ENCODE measurements at regions not wholly inside any gene's neighbourhood (a gene's known extent, or its start where the extent isn't known, plus 50 kb on each side); places are given as distances from the start of the nearest gene placed in this dataset.
"Not testable (repeated sequence)": the region's sequence is repeated elsewhere in the genome, so short reads cannot be mapped to it uniquely, and the experiment has no call there.

DNA sequence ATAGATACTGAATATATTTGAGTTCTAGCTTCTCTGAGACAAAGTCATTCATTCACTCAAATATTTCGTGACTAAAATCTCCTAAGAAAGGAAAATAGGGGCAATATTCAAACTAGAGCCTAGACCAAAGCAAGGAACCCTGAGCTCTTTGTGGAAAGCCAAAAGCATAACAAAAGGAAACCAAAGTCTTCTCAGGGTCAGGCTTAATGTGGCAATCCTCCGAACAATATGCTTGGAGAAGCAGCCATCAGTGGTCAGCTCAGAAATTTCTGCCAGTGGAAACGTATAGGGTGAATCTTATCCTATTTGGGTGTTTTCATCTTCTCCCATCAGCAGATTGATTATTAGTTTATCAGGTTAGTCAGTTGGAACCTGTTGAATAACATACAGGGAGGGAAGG lies 151.3 kb upstream of the SLC13A1 start:
- DNase-seq (no peak), ATAC-seq (ENCODE audit: low read depth in 2 of 2) (no peak)
- no peaks in the 10 kb centered on the region for H3K36me3 Mint-ChIP-seq
- H3K4me3 Mint-ChIP-seq, result no peak overlapping the region
- H3K27ac Mint-ChIP-seq, result no peak overlapping the region
- H3K9me3 Mint-ChIP-seq, result peaks cover 0 to 3% (median 0%) of the 10 kb centered on the region in 7 donors
- H3K27me3 Mint-ChIP-seq, result no peaks in the 10 kb centered on the region
- no peaks in the 10 kb centered on the region for H3K4me1 Mint-ChIP-seq

- Mint-ChIP-seq H3K27me3 (no peaks in the 10 kb centered on the region), H3K36me3 (no peaks in the 10 kb centered on the region), H3K9me3 (peaks cover 0 to 3% (median 1%) of the 10 kb centered on the region in 7 donors), H3K4me3 (no peak overlapping the region), H3K4me1 (no peaks in the 10 kb centered on the region), H3K27ac (no peak overlapping the region)
- ATAC-seq (ENCODE audit: low read depth in 2 of 2), result no peak
- DNase-seq, result no peak
Observed at GRCh38 chr7:123348690-123349089, 148.9 kb upstream of the SLC13A1 start.

- ATAC-seq (ENCODE audit: low read depth in 2 of 2), result no peak
Observed at GRCh38 chr7:123346766-123347165, 147.0 kb upstream of the SLC13A1 start.

GRCh38 chr7:123343611-123344010 lies 143.8 kb upstream of the SLC13A1 start:
- H3K27ac Mint-ChIP-seq, result no peak overlapping the region
- ATAC-seq (ENCODE audit: low read depth in 2 of 2), result no peak

More at GRCh38 chr7:123346766-123347165, 147.0 kb upstream of the SLC13A1 start:
- Mint-ChIP-seq H3K4me1 (no peaks in the 10 kb centered on the region), H3K9me3 (peaks cover 0 to 3% (median 0%) of the 10 kb centered on the region in 7 donors), H3K27ac (no peak overlapping the region), H3K36me3 (no peaks in the 10 kb centered on the region), H3K4me3 (no peak overlapping the region), H3K27me3 (no peaks in the 10 kb centered on the region)
- DNase-seq, result no peak

GRCh38 chr7:123341102-123341501 lies 141.3 kb upstream of the SLC13A1 start:
- Mint-ChIP-seq H3K4me1 (no peaks in the 10 kb centered on the region), H3K27ac (no peak overlapping the region), H3K27me3 (no peaks in the 10 kb centered on the region), H3K4me3 (no peak overlapping the region), H3K36me3 (no peaks in the 10 kb centered on the region), H3K9me3 (peaks cover 0 to 4% (median 1%) of the 10 kb centered on the region in 7 donors)
- no peak for ATAC-seq (ENCODE audit: low read depth in 2 of 2)
- no peak for DNase-seq

More at GRCh38 chr7:123343611-123344010, 143.8 kb upstream of the SLC13A1 start:
- H3K36me3 Mint-ChIP-seq, result no peaks in the 10 kb centered on the region
- no peaks in the 10 kb centered on the region for H3K27me3 Mint-ChIP-seq
- peaks cover 0 to 3% (median 0%) of the 10 kb centered on the region in 7 donors for H3K9me3 Mint-ChIP-seq
- H3K4me1 Mint-ChIP-seq, result no peaks in the 10 kb centered on the region
- no peak for DNase-seq
- H3K4me3 Mint-ChIP-seq, result no peak overlapping the region

GRCh38 chr7:123338688-123339087 lies 138.9 kb upstream of the SLC13A1 start:
- DNase-seq (no peak), ATAC-seq (ENCODE audit: low read depth in 2 of 2) (no peak)
- Mint-ChIP-seq H3K27ac (no peak overlapping the region), H3K27me3 (no peaks in the 10 kb centered on the region), H3K36me3 (no peaks in the 10 kb centered on the region), H3K4me3 (no peak overlapping the region), H3K4me1 (no peaks in the 10 kb centered on the region), H3K9me3 (peaks cover 0 to 5% (median 0%) of the 10 kb centered on the region in 7 donors)

DNA sequence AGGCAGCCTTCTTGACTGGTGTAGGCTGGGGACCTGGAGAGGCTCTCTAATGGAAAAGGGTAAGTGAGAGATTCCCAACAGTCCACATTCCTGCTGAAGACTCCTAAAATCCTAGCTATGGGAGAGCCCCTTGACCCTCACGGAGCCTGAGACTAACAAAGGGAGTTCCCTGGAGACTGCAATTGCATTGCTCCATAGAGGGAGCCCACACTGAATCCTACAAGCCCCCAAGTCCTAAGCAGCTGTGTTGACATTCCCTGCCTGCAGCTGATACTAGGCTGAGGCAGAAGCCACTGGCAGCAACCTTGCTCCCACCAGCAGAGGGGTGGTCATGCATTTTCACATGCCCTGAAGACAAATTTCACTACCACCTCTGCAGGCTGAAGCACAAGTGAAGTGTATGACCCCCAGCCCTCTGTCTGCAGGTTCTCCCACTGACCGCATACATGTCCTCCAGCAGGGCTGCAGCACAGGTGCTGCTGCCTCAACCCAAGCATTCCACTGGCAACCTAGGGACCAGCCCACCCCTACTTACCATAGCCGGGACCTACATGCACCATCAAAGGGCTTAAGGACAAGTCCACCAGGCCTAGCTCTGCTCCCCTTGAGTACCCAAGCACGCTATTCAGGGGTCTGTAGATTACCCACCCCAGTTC lies 130.3 kb upstream of the SLC13A1 start:
- Mint-ChIP-seq H3K9me3 (peaks cover 5 to 13% (median 7%) of the 10 kb centered on the region in 7 donors), H3K4me1 (no peaks in the 10 kb centered on the region), H3K27ac (no peak overlapping the region), H3K36me3 (no peaks in the 10 kb centered on the region), H3K4me3 (no peak overlapping the region), H3K27me3 (no peaks in the 10 kb centered on the region)
- DNase-seq, result no peak
- no peak for ATAC-seq (ENCODE audit: low read depth in 2 of 2)

GRCh38 chr7:123327661-123328060 lies 127.9 kb upstream of the SLC13A1 start:
- no peaks in the 10 kb centered on the region for H3K27me3 Mint-ChIP-seq
- no peak overlapping the region for H3K4me3 Mint-ChIP-seq
- ATAC-seq (ENCODE audit: low read depth in 2 of 2) (no peak), DNase-seq (no peak)
- H3K36me3 Mint-ChIP-seq, result peaks cover 0 to 4% of the 10 kb centered on the region in 2 donors
- no peaks in the 10 kb centered on the region for H3K4me1 Mint-ChIP-seq
- no peak overlapping the region for H3K27ac Mint-ChIP-seq
- peaks cover 9 to 28% (median 16%) of the 10 kb centered on the region in 7 donors for H3K9me3 Mint-ChIP-seq

DNA sequence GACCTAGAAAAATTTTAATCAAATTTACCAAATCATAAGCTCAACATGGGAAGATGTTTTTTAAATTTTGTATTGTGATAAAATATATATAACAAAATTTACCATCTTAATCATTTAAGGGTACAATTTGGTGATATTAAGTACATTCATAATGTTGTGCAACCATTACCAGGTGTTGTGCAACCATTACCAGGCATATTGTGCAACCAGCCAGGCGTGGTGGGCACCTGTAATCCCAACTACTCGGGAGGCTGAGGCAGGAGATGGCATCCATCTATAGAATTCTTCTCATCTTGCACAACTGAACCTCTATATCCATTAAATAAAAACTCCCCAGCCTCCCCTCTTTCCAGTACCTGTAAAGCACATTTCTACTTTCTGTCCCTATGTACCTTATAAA lies 124.5 kb upstream of the SLC13A1 start:
- H3K9me3 Mint-ChIP-seq, result peaks cover 10 to 30% (median 21%) of the 10 kb centered on the region in 7 donors
- no peak for ATAC-seq (ENCODE audit: low read depth in 2 of 2)

GRCh38 chr7:123323689-123324088 lies 123.9 kb upstream of the SLC13A1 start:
- Mint-ChIP-seq H3K27ac (no peak overlapping the region), H3K4me3 (no peak overlapping the region), H3K9me3 (peaks cover 10 to 30% (median 21%) of the 10 kb centered on the region in 7 donors), H3K27me3 (no peaks in the 10 kb centered on the region), H3K4me1 (no peaks in the 10 kb centered on the region), H3K36me3 (peaks cover 0 to 8% of the 10 kb centered on the region in 2 donors)
- ATAC-seq (ENCODE audit: low read depth in 2 of 2) (no peak), DNase-seq (no peak)

More for the DNA sequence above, 124.5 kb upstream of the SLC13A1 start:
- Mint-ChIP-seq H3K4me3 (no peak overlapping the region), H3K36me3 (peaks cover 0 to 8% of the 10 kb centered on the region in 2 donors), H3K27me3 (no peaks in the 10 kb centered on the region), H3K4me1 (no peaks in the 10 kb centered on the region), H3K27ac (no peak overlapping the region)
- no peak for DNase-seq

DNA sequence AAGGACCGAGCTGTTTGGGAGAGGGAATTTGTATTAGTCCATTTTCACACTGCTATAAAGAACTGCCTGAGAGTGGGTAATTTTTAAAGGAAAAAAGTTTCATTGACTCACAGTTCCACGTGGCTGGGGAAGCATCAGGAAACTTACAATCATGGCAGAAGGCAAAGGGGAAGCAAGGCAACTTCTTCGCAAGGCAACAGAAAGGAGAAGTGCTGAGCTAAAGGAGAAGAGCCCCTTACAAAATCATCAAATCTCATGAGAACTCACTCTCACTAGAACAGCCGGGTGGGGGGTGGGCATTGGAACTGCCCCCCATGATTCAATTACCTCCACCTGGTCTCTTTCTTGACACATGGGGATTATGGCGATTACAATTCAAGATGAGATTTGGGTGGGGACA lies 121.8 kb upstream of the SLC13A1 start:
- H3K27ac Mint-ChIP-seq, result peak overlapping the region in 1 of 6 donors; percentile 27
- not testable (repeated sequence) for H3K36me3 Mint-ChIP-seq; H3K4me1 Mint-ChIP-seq; H3K27me3 Mint-ChIP-seq; ATAC-seq (ENCODE audit: low read depth in 2 of 2); DNase-seq; H3K4me3 Mint-ChIP-seq
- H3K9me3 Mint-ChIP-seq, result peaks cover 10 to 30% (median 21%) of the 10 kb centered on the region in 7 donors

DNA sequence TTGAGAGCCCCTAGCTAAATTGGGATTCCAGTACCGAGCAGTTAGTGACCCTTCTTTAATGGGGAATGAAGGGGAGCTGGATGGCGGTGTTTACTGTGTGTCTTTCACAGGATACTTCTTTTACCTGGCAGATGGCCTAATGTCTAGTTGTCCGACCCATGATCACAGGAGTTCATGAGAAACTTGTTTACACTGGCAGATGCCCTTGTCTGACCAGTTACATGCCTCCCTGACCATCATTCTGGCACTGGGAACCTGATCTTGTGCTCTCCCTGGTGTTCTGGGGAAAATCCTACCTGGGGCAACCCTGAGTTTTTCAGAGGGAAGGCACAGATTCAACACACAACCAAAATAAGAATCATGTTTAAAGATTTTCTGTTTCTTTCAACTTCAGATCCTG lies 120.1 kb upstream of the SLC13A1 start:
- peaks cover 0 to 8% of the 10 kb centered on the region in 2 donors for H3K36me3 Mint-ChIP-seq
- no peak for DNase-seq
- no peak overlapping the region for H3K4me3 Mint-ChIP-seq
- ATAC-seq (ENCODE audit: low read depth in 2 of 2), result no peak
- no peaks in the 10 kb centered on the region for H3K4me1 Mint-ChIP-seq
- H3K27me3 Mint-ChIP-seq, result no peaks in the 10 kb centered on the region
- peaks cover 10 to 27% (median 20%) of the 10 kb centered on the region in 7 donors for H3K9me3 Mint-ChIP-seq
- no peak overlapping the region for H3K27ac Mint-ChIP-seq

GRCh38 chr7:123314886-123315285 lies 115.1 kb upstream of the SLC13A1 start:
- no peak overlapping the region for H3K4me3 Mint-ChIP-seq
- no peaks in the 10 kb centered on the region for H3K4me1 Mint-ChIP-seq
- H3K27me3 Mint-ChIP-seq, result no peaks in the 10 kb centered on the region
- no peak for ATAC-seq (ENCODE audit: low read depth in 2 of 2)
- H3K9me3 Mint-ChIP-seq, result peaks cover 0 to 1% (median 0%) of the 10 kb centered on the region in 7 donors
- no peak overlapping the region for H3K27ac Mint-ChIP-seq
- no peaks in the 10 kb centered on the region for H3K36me3 Mint-ChIP-seq
- DNase-seq, result no peak

GRCh38 chr7:123308254-123308951 lies 108.6 kb upstream of the SLC13A1 start:
- Mint-ChIP-seq H3K4me3 (no peak overlapping the region), H3K9me3 (no peaks in the 10 kb centered on the region), H3K27me3 (no peaks in the 10 kb centered on the region), H3K4me1 (no peaks in the 10 kb centered on the region), H3K27ac (no peak overlapping the region), H3K36me3 (no peaks in the 10 kb centered on the region)
- no peak for ATAC-seq (ENCODE audit: low read depth in 2 of 2)
- DNase-seq, result no peak

Data from naive B cell (primary cell).